Omental fat pad (tissue), 3 donors: ENCODE measurements at regions not wholly inside any gene's neighbourhood (a gene's known extent, or its start where the extent isn't known, plus 50 kb on each side); places are given as distances from the start of the nearest gene placed in this dataset.

Experiments used
- ATAC-seq: fragments of 150-250 bp; one replicate; pipeline ENCODE4 v1.9.1; 2016; ENCODE audit warnings: mild to moderate bottlenecking, moderate library complexity; ENCODE audit not compliant: low FRiP score
- DNase-seq: peaks from one replicate; pipeline ENCODE4 v3.0.0-alpha.2; 2019; ENCODE audit warnings: low spot score
- TF ChIP-seq, protein P1 (sequence below), 3 donors: fragments of 450-650 bp; IDR thresholded peaks; one replicate each; pipeline ENCODE4 v1.5.1; 2016 to 2017; ENCODE audit warnings: antibody characterized with exemption in 3 of 3, mild to moderate bottlenecking in 3 of 3, moderate library complexity in 2 of 3

DNA sequence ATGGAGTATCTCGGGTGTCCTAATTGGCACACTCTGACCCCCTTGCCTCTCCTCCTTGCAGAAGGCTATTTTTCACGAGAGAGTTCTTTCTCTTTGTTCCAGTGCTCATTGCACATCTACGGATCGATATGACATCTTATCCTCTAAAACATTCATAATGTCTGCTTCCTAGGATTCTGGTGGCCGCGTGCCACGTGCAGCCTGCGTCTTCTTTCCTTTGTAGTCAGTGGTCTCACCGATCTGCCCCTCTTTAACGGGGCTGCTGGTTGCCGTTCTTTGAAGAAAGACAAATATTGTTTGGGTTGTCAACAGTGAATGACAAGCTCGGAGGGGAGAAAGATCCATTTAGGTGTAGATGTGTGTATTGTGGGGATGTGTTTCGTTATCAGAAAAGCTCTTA lies 252.4 kb upstream of the WWC1 start:
- TF ChIP-seq, protein P1, sequence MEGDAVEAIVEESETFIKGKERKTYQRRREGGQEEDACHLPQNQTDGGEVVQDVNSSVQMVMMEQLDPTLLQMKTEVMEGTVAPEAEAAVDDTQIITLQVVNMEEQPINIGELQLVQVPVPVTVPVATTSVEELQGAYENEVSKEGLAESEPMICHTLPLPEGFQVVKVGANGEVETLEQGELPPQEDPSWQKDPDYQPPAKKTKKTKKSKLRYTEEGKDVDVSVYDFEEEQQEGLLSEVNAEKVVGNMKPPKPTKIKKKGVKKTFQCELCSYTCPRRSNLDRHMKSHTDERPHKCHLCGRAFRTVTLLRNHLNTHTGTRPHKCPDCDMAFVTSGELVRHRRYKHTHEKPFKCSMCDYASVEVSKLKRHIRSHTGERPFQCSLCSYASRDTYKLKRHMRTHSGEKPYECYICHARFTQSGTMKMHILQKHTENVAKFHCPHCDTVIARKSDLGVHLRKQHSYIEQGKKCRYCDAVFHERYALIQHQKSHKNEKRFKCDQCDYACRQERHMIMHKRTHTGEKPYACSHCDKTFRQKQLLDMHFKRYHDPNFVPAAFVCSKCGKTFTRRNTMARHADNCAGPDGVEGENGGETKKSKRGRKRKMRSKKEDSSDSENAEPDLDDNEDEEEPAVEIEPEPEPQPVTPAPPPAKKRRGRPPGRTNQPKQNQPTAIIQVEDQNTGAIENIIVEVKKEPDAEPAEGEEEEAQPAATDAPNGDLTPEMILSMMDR (IDR thresholded peaks at IDR 0.05), result no peak
- no peak for ATAC-seq
- DNase-seq, result no peak

DNA sequence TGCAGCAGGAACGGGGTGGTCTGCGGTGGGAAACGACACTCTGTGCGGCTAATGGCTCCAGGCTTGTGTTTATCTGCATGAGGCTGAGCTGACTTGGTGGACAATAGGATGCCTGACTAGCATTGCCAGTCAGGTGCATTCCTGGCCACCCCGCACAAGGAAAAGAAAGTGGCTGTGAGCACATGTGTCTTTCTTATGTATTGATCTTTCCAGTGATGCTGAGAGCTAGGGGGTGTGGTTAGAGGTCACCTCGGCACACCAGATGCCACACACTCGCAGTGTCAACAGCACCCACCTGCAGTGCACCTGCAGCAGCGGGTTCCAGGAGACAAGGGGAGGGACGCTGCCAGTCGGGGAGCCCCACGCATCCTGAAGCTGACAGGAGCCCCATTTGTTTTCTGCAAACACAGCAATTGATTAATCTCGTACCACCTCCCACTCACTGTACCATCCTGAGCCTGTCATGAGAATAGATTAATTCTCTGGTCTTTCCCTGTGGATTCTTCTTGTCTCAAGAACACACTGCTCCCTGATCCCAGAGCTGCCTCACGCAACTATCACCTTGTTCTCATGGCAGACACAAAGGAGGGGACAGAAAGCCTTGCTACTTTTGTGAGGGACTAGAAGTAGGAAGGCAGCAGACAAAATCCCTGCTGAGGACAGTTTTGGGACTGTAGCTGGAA lies 251.7 kb upstream of the WWC1 start:
- no peak for ATAC-seq
- TF ChIP-seq, protein P1 (IDR thresholded peaks at IDR 0.05), result no peak
- no peak for DNase-seq

DNA sequence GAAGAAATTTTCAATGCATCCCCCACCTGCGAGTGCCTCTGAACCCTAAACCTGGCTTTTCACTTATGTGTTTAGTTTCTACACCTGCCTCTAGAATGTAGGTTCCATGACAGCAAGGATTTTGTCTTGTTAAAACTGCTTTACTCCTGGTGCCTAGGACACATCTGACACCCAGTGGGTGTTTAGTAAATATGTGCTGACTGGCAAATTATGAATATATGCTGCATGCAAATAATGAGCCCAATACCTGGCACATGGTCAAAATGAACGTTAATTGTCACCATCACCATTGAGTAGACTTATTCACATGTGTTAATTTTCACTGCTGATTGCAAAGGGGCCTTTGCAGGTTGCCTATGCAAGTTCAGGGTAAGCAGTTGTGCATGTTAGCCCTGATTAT lies 249.9 kb upstream of the WWC1 start:
- TF ChIP-seq, protein P1 (IDR thresholded peaks at IDR 0.05), result no peak
- ATAC-seq (no peak), DNase-seq (no peak)

DNA sequence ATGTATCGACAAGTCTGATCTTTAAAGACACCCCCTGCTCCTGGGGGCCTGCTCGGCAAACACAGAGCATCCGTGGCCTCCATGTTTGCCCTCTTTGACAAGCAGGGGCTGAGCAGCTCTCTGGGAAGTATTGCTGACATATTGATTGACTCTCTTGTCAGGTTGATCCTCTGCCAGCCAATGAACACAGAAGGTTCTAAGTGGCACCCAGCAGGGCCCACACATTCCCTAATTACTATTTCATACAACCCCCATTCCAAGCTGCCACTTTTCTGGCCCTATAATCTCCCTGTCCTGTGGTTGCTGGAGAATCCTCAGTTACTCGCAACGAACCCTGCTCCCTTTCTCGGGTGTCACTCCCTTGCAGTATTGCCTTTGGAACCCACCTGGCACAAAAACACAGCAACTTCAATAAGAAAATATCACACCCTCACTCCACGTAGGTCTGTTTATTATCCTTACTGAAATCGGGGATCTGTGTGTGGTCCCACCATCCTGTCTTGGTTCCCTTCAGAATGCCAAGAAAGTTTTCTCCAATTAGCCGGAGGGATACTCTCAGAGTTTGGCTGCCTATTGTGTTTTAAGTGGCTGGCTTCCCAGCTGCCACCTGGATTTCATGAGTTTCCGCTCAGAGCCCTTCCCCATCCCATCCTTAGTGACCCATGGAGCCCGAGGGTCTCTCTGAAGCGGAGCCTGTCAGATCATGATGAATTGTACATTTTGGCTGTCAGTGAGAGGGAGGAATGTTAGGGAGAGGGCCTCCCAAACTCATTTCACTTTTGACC lies 249.0 kb upstream of the WWC1 start:
- DNase-seq (no peak), ATAC-seq (no peak)
- TF ChIP-seq, protein P1 (IDR thresholded peaks at IDR 0.05), result no peak

DNA sequence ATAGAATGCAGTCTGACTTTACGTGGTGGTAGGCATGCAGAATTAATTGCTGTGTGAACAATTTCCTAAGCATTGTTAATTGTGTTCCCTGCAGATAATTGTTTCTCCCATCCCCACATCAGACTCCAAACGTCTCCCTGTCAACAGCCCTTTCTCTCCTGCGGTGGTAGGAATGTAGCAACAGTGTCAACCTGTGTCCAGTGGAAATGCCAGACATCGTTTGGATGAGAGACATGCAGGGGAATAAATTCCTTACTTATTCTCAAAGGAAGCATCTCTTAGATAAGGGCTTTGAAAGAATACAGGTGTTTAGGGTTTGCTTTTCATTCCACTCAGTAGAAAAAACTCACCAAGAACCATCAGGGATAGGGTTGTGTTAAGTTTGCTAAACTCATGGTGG lies 245.3 kb upstream of the WWC1 start:
- ATAC-seq (no peak), DNase-seq (no peak)
- TF ChIP-seq, protein P1 (IDR thresholded peaks at IDR 0.05), result no peak

DNA sequence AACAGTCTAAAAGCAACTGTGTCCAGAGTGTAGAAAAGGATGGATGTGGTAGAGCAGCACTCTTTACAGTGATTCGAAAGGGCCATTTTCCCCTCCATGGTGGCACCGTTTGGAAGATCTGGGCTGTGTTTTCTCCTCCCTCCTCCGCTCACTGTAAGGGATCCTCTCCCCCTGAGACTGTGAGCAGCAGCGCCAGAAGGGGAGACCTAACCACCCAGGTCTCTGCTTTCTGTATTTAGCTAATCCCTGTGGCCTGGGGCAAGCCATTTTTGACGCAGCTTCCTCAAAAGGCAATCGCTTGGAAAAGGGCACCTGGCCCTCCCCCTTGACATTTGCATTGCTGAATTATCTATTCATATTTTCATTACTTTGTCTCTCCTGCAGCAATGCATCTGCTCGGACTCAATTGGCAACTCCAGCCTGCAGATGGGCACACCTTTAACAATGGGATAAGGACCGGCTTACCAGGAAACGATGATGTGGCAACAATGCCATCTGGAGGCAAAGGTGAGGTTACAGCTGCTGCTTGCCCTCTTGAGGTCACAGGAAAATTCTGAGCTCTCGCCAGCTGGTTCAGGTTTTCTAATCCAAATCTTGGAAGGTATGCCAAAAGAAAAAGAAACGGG lies 244.3 kb upstream of the WWC1 start:
- ATAC-seq, result no peak
- no peak for DNase-seq
- TF ChIP-seq, protein P1 (IDR thresholded peaks at IDR 0.05), result no peak
